ENCODE measurements at regions not wholly inside any gene's neighbourhood (a gene's known extent, or its start where the extent isn't known, plus 50 kb on each side); places are given as distances from the start of the nearest gene placed in this dataset.

DNA sequence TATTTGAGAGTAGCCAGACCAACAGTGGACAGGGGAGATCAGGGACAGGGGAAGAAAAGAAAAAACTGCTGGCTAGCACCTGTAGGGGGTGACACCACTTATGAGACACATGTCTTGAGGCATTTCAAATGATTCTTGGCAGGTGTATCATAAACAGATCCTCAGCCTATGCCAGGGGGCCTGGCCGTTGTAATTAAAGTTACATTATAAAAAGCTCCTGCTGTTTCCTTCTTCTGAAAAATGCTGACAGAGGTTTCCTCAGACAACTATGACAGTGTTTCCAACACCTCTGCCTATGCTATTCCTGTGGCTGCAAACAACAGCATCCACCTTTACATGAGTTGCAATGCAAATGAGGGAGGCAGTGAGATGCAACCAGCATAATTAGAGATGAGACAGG, 281.0 kb upstream of the PTER start (continued):
- TF ChIP-seq, protein P1, sequence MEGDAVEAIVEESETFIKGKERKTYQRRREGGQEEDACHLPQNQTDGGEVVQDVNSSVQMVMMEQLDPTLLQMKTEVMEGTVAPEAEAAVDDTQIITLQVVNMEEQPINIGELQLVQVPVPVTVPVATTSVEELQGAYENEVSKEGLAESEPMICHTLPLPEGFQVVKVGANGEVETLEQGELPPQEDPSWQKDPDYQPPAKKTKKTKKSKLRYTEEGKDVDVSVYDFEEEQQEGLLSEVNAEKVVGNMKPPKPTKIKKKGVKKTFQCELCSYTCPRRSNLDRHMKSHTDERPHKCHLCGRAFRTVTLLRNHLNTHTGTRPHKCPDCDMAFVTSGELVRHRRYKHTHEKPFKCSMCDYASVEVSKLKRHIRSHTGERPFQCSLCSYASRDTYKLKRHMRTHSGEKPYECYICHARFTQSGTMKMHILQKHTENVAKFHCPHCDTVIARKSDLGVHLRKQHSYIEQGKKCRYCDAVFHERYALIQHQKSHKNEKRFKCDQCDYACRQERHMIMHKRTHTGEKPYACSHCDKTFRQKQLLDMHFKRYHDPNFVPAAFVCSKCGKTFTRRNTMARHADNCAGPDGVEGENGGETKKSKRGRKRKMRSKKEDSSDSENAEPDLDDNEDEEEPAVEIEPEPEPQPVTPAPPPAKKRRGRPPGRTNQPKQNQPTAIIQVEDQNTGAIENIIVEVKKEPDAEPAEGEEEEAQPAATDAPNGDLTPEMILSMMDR (IDR thresholded peaks at IDR 0.05 in 2 of 3, conservative IDR thresholded peaks at IDR 0.05 in 1 of 3; ENCODE audit: control insufficient read depth in 2 of 3, extremely low read depth in 1 of 3, insufficient read depth in 1 of 3, low read depth in 3 of 3, low read length in 3 of 3) = no peak

DNA sequence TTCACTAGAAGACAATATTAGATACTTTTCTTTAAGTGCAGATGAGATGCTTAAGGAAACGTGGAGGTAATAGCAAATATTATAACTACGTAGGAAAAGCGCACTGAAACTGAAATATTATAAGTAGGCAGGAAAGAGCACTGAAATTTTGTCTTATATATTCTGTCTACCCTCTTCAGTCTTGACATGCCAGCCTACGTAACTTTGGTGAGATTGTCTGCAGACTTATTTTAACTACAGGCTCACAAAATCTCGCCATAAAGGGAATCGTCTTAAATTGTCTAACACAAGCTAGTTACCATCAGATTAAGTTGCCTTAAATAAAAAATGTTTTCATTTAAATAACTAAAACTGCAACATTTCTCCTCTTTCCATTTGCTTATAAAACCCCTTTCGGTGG, 280.1 kb upstream of the PTER start:
- Histone ChIP-seq H3K4me1 (ENCODE audit: control insufficient read depth, insufficient read depth, low read length) (no peaks in the 10 kb centered on the region), H4K20me1 (ENCODE audit: control insufficient read depth, insufficient read depth) (no peaks in the 10 kb centered on the region), H3K27ac (ENCODE audit: control insufficient read depth, insufficient read depth) (no peak overlapping the region), H3K79me2 (ENCODE audit: control insufficient read depth, insufficient read depth, low read length) (no peaks in the 10 kb centered on the region), H2AFZ (ENCODE audit: control insufficient read depth, low read depth, low read length) (no peak overlapping the region), H3K4me2 (ENCODE audit: control insufficient read depth, insufficient read depth) (no peak overlapping the region), H3K9ac (ENCODE audit: control insufficient read depth, insufficient read depth, low read length) (no peak overlapping the region), H3K4me3 (no peak overlapping the region), H3K9me3 (replicated peaks; ENCODE audit: control insufficient read depth, insufficient read depth, low read length) (no peaks in the 10 kb centered on the region), H3K27me3 (replicated peaks in 1 of 2; ENCODE audit: control insufficient read depth in 2 of 2, insufficient read depth in 2 of 2, low read length in 1 of 2) (no peaks in the 10 kb centered on the region), H3K36me3 (ENCODE audit: control insufficient read depth in 2 of 2, insufficient read depth in 2 of 2, low read length in 1 of 2) (no peaks in the 10 kb centered on the region)
- DNase-seq (ENCODE audit: low read depth, low spot score) (no peak), ATAC-seq (no peak), FAIRE-seq (no peak)
- intact Hi-C loops (cut with micrococcal nuclease; ENCODE audit: unreplicated experiment) = no loop called here
- CTCF ChIA-PET = interaction anchor here (0.6 to 0.8 kb wide), 2 partner anchors 16 to 889 kb away, joined by 3 to 5 read pairs; no protein-coding TSS in a partner anchor
- WGBS (ENCODE audit: insufficient coverage, insufficient replicate concordance, low lambda C conversion rate, missing lambda C conversion rate) = 18% methylated on average over 7 of the region's 7 CpGs
- RAD21 ChIA-PET (ENCODE audit: unreplicated experiment) = no interaction called here
- no TSS peak for BruUV-seq (replicated peaks)
- SMC1A ChIA-PET (ENCODE audit: uncharacterized antibody, unreplicated experiment) = no interaction called here
- in situ Hi-C loops (cut with MboI) = no loop called here
- POLR2A ChIA-PET = no interaction called here
- TF ChIP-seq RAD21 (IDR thresholded peaks at IDR 0.05; ENCODE audit: insufficient read depth, low read depth, low read length) = no peak
- no peak for TF ChIP-seq SMC3 (IDR thresholded peaks at IDR 0.05; ENCODE audit: borderline replicate concordance, low read length)
- TF ChIP-seq, protein P2, sequence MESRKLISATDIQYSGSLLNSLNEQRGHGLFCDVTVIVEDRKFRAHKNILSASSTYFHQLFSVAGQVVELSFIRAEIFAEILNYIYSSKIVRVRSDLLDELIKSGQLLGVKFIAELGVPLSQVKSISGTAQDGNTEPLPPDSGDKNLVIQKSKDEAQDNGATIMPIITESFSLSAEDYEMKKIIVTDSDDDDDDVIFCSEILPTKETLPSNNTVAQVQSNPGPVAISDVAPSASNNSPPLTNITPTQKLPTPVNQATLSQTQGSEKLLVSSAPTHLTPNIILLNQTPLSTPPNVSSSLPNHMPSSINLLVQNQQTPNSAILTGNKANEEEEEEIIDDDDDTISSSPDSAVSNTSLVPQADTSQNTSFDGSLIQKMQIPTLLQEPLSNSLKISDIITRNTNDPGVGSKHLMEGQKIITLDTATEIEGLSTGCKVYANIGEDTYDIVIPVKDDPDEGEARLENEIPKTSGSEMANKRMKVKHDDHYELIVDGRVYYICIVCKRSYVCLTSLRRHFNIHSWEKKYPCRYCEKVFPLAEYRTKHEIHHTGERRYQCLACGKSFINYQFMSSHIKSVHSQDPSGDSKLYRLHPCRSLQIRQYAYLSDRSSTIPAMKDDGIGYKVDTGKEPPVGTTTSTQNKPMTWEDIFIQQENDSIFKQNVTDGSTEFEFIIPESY (IDR thresholded peaks at IDR 0.05) = no peak
- TF ChIP-seq MYB (IDR thresholded peaks at IDR 0.05; ENCODE audit: borderline replicate concordance, low read depth, low read length) = no peak
- TF ChIP-seq, protein P3, sequence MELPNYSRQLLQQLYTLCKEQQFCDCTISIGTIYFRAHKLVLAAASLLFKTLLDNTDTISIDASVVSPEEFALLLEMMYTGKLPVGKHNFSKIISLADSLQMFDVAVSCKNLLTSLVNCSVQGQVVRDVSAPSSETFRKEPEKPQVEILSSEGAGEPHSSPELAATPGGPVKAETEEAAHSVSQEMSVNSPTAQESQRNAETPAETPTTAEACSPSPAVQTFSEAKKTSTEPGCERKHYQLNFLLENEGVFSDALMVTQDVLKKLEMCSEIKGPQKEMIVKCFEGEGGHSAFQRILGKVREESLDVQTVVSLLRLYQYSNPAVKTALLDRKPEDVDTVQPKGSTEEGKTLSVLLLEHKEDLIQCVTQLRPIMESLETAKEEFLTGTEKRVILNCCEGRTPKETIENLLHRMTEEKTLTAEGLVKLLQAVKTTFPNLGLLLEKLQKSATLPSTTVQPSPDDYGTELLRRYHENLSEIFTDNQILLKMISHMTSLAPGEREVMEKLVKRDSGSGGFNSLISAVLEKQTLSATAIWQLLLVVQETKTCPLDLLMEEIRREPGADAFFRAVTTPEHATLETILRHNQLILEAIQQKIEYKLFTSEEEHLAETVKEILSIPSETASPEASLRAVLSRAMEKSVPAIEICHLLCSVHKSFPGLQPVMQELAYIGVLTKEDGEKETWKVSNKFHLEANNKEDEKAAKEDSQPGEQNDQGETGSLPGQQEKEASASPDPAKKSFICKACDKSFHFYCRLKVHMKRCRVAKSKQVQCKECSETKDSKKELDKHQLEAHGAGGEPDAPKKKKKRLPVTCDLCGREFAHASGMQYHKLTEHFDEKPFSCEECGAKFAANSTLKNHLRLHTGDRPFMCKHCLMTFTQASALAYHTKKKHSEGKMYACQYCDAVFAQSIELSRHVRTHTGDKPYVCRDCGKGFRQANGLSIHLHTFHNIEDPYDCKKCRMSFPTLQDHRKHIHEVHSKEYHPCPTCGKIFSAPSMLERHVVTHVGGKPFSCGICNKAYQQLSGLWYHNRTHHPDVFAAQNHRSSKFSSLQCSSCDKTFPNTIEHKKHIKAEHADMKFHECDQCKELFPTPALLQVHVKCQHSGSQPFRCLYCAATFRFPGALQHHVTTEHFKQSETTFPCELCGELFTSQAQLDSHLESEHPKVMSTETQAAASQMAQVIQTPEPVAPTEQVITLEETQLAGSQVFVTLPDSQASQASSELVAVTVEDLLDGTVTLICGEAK (IDR thresholded peaks at IDR 0.05; ENCODE audit: borderline replicate concordance) = no peak
- TF ChIP-seq, protein P4, sequence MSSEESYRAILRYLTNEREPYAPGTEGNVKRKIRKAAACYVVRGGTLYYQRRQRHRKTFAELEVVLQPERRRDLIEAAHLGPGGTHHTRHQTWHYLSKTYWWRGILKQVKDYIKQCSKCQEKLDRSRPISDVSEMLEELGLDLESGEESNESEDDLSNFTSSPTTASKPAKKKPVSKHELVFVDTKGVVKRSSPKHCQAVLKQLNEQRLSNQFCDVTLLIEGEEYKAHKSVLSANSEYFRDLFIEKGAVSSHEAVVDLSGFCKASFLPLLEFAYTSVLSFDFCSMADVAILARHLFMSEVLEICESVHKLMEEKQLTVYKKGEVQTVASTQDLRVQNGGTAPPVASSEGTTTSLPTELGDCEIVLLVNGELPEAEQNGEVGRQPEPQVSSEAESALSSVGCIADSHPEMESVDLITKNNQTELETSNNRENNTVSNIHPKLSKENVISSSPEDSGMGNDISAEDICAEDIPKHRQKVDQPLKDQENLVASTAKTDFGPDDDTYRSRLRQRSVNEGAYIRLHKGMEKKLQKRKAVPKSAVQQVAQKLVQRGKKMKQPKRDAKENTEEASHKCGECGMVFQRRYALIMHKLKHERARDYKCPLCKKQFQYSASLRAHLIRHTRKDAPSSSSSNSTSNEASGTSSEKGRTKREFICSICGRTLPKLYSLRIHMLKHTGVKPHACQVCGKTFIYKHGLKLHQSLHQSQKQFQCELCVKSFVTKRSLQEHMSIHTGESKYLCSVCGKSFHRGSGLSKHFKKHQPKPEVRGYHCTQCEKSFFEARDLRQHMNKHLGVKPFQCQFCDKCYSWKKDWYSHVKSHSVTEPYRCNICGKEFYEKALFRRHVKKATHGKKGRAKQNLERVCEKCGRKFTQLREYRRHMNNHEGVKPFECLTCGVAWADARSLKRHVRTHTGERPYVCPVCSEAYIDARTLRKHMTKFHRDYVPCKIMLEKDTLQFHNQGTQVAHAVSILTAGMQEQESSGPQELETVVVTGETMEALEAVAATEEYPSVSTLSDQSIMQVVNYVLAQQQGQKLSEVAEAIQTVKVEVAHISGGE (CRISPR knock-in tag; IDR thresholded peaks at IDR 0.05) = no peak
- TF ChIP-seq POLR2AphosphoS2 (IDR thresholded peaks at IDR 0.05; ENCODE audit: low read depth, low read length) = no peak
- no peak for TF ChIP-seq HDAC2 (IDR thresholded peaks at IDR 0.05)
- no peak for TF ChIP-seq SREBF2 (IDR thresholded peaks at IDR 0.05; ENCODE audit: low read length)
- TF ChIP-seq MTA2 (IDR thresholded peaks at IDR 0.05; ENCODE audit: low read depth) = no peak
- no peak for TF ChIP-seq TARDBP (IDR thresholded peaks at IDR 0.05; ENCODE audit: borderline replicate concordance)

Data from GM12878 (cell line).